Smooth muscle cell (in vitro differentiated cells): ENCODE measurements at regions not wholly inside any gene's neighbourhood (a gene's known extent, or its start where the extent isn't known, plus 50 kb on each side); places are given as distances from the start of the nearest gene placed in this dataset.

Experiments
- DNase-seq: peaks from one replicate; lab custom pipeline; 2025; ENCODE audit not compliant: unreplicated experiment; lab: John Stamatoyannopoulos, UW
- H2AFZ ChIP-seq: fragments of 200-600 bp; sonication (generic); 2 replicates; pipeline ENCODE4 v1.6.0; 2016; ENCODE audit warnings: antibody characterized with exemption, low read depth, mild to moderate bottlenecking
- H3F3A ChIP-seq: fragments of 200-600 bp; sonication (generic); 2 replicates; pipeline ENCODE4 v1.6.0; 2017; ENCODE audit warnings: antibody characterized with exemption, low read depth
- H3K27ac ChIP-seq: fragments of 200-600 bp; sonication (generic); 2 replicates; pipeline ENCODE4 v1.5.1; 2016; ENCODE audit warnings: low read depth, mild to moderate bottlenecking
- H3K27me3 ChIP-seq: fragments of 200-600 bp; sonication (generic); 2 replicates; pipeline ENCODE4 v1.6.1; 2016; ENCODE audit warnings: low read depth, mild to moderate bottlenecking
- H3K36me3 ChIP-seq: fragments of 200-600 bp; sonication (generic); 2 replicates; pipeline ENCODE4 v1.5.1; 2016; ENCODE audit warnings: low read depth
- H3K4me1 ChIP-seq: fragments of 200-600 bp; sonication (generic); 2 replicates; pipeline ENCODE4 v1.5.1; 2016; ENCODE audit warnings: low read depth
- H3K4me2 ChIP-seq: fragments of 200-600 bp; sonication (generic); 2 replicates; pipeline ENCODE4 v1.6.0; 2016; ENCODE audit warnings: mild to moderate bottlenecking
- H3K4me3 ChIP-seq: fragments of 200-600 bp; sonication (generic); 2 replicates; pipeline ENCODE4 v1.5.1; 2016; ENCODE audit warnings: mild to moderate bottlenecking
- H3K79me2 ChIP-seq: fragments of 200-600 bp; sonication (generic); 2 replicates; pipeline ENCODE4 v1.6.0; 2016; ENCODE audit warnings: low read depth, mild to moderate bottlenecking
- H3K9ac ChIP-seq: fragments of 200-600 bp; sonication (generic); 2 replicates; pipeline ENCODE4 v1.6.0; 2016; ENCODE audit warnings: low read depth
- H3K9me3 ChIP-seq: fragments of 200-600 bp; sonication (generic); replicated peaks from 2 replicates; pipeline ENCODE4 v1.5.1; 2016; ENCODE audit warnings: low read depth
- H4K20me1 ChIP-seq: fragments of 200-600 bp; sonication (generic); 2 replicates; pipeline ENCODE4 v1.6.0; 2016; ENCODE audit warnings: low read depth
- CTCF ChIP-seq: fragments of 200-600 bp; sonication (generic); IDR thresholded peaks from 2 replicates; pipeline ENCODE4 v1.5.1; 2017; ENCODE audit warnings: borderline replicate concordance, mild to moderate bottlenecking, antibody characterized with exemption; ENCODE audit not compliant: insufficient read depth, poor library complexity, severe bottlenecking
- WGBS: methylation state at CpG from one replicate; pipeline ENCODE4 v1.1.7; 2016; ENCODE audit warnings: low lambda C conversion rate; 5-methylcytosine and 5-hydroxymethylcytosine counted together

GRCh38 chr3:146889626-146890025 is 284.5 kb upstream of the PLSCR5 start:
- DNase-seq, result no peak
- Histone ChIP-seq H3K27ac (no peak overlapping the region), H2AFZ (no peak overlapping the region), H3K4me3 (no peak overlapping the region), H3K4me1 (no peaks in the 10 kb centered on the region), H3F3A (no peaks in the 10 kb centered on the region), H3K4me2 (no peak overlapping the region), H3K36me3 (no peaks in the 10 kb centered on the region), H3K9me3 (no peaks in the 10 kb centered on the region), H3K79me2 (no peaks in the 10 kb centered on the region), H4K20me1 (no peaks in the 10 kb centered on the region), H3K9ac (no peak overlapping the region), H3K27me3 (no peaks in the 10 kb centered on the region)
- TF ChIP-seq CTCF, result no peak
- WGBS, result 90% methylated on average over 1 of the region's 1 CpG

GRCh38 chr3:146888176-146888575 is 283.0 kb upstream of the PLSCR5 start:
- no peaks in the 10 kb centered on the region for H3K79me2 ChIP-seq

GRCh38 chr3:146884721-146885120 is 279.6 kb upstream of the PLSCR5 start:
- Histone ChIP-seq H2AFZ (no peak overlapping the region), H4K20me1 (no peaks in the 10 kb centered on the region), H3K79me2 (no peaks in the 10 kb centered on the region), H3K4me2 (no peak overlapping the region), H3F3A (no peaks in the 10 kb centered on the region), H3K27ac (no peak overlapping the region), H3K36me3 (no peaks in the 10 kb centered on the region), H3K9me3 (no peaks in the 10 kb centered on the region), H3K4me1 (no peaks in the 10 kb centered on the region), H3K27me3 (no peaks in the 10 kb centered on the region), H3K4me3 (no peak overlapping the region), H3K9ac (no peak overlapping the region)
- WGBS, result 88% methylated on average over 4 of the region's 4 CpGs
- DNase-seq, result no peak
- no peak for TF ChIP-seq CTCF

More at GRCh38 chr3:146888176-146888575, 283.0 kb upstream of the PLSCR5 start:
- no peak for DNase-seq
- H2AFZ ChIP-seq, result no peak overlapping the region
- no peaks in the 10 kb centered on the region for H3K36me3 ChIP-seq
- H4K20me1 ChIP-seq, result no peaks in the 10 kb centered on the region
- H3K4me2 ChIP-seq, result no peak overlapping the region
- no peaks in the 10 kb centered on the region for H3K27me3 ChIP-seq
- H3K4me1 ChIP-seq, result no peaks in the 10 kb centered on the region
- no peak overlapping the region for H3K4me3 ChIP-seq
- H3F3A ChIP-seq, result no peaks in the 10 kb centered on the region
- no peak overlapping the region for H3K9ac ChIP-seq
- H3K27ac ChIP-seq, result no peak overlapping the region
- WGBS, result 84% methylated on average over 4 of the region's 4 CpGs
- no peaks in the 10 kb centered on the region for H3K9me3 ChIP-seq
- no peak for TF ChIP-seq CTCF

- H3K9ac ChIP-seq, result no peak overlapping the region
- no peak overlapping the region for H3K4me2 ChIP-seq
- H3K4me1 ChIP-seq, result no peaks in the 10 kb centered on the region
- DNase-seq, result no peak
- TF ChIP-seq CTCF, result no peak
- no peaks in the 10 kb centered on the region for H3K36me3 ChIP-seq
- no peak overlapping the region for H3K27ac ChIP-seq
- WGBS, result 92% methylated on average over 2 of the region's 2 CpGs
- H2AFZ ChIP-seq, result no peak overlapping the region
- H4K20me1 ChIP-seq, result no peaks in the 10 kb centered on the region
- no peaks in the 10 kb centered on the region for H3F3A ChIP-seq
- no peak overlapping the region for H3K4me3 ChIP-seq
- no peaks in the 10 kb centered on the region for H3K79me2 ChIP-seq
- no peaks in the 10 kb centered on the region for H3K27me3 ChIP-seq
- no peaks in the 10 kb centered on the region for H3K9me3 ChIP-seq
Measured at GRCh38 chr3:146884296-146884695, 279.1 kb upstream of the PLSCR5 start.
